GM19395 (cell line): ENCODE measurements at regions not wholly inside any gene's neighbourhood (a gene's known extent, or its start where the extent isn't known, plus 50 kb on each side); places are given as distances from the start of the nearest gene placed in this dataset.

Source experiments
- ATAC-seq: cut with Tn5 transposase; IDR thresholded peaks from one replicate; pipeline ENCODE4 v1.9.1; 2021; ENCODE audit warnings: mild to moderate bottlenecking, moderate library complexity; ENCODE audit not compliant: unreplicated experiment

DNA sequence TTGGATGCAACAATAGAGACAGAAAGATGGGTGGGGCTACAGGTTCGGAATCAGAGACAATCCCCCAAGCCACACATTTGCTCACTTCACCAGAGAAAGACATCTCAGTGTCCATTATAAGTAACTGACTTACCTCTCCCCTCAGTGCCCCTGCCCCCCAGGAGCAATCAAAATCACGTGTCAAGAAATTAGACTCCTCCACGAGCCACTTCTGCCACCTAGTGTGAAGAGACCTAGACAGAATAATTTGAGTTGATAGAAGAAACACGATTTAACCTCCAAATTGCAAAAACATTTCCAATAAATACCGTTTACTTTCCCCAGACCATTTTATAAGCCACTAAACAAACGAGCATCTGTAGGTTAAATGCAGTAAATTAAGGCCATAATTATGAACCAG, 123.2 kb downstream of the SLC30A10 start:
- ATAC-seq: no peak

DNA sequence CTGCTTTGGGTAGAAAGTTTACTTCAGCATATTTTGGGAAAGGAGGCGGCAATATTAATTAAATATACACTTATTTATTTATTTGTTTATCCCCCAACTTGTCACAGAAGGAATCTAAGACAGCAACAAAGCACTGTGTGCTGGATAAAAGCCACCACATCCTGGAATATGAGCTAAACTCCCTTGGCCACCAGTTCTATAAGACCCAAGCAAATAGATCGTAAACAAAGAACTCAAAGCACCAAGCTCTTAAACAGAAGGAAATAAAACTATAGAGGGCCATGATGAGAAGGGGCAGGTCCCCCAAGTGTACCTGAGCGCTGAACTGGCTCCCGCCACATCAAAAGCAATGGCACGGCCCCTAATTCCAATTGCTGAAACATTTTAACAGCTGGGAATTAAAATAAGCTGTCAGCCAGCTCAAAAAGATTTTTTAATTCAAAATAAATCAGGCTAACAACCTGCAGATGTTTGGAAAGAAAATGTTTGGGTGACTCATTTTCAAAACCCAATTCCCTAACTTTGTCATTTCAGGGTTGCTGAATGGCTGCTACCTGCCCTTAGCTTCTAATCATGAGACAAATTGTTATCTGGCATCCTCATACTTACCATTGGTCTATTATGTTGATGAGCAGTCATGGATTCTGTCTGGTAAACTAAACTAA, 127.1 kb downstream of the SLC30A10 start:
- no peak for ATAC-seq

- ATAC-seq: no peak
Observed at GRCh38 chr1:219798283-219799030, 129.9 kb downstream of the SLC30A10 start.

GRCh38 chr1:219797683-219798082, 130.7 kb downstream of the SLC30A10 start:
- ATAC-seq: no peak

DNA sequence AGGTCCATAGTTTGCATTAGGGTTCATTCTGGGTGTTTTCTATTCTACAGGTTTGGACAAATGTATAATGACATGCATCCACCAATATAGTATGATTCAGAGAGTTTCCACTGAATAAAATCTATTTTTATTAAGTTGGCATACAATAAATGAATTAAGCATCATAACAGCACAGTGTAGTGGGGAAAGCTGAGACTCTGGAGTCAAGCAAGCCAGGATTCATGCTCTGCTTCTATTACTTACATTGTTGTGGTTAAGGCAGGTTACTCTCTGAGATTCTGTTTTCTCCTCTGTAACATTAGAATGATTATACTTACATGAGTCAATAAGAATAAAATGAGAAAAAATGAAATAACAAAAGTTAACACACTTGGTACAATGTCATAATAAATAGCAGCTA, 131.3 kb downstream of the SLC30A10 start:
- ATAC-seq: no peak

- no peak for ATAC-seq
Observed at GRCh38 chr1:219795363-219795917, 132.9 kb downstream of the SLC30A10 start.

- ATAC-seq: peak; percentile 73
Observed at GRCh38 chr1:219794085-219794743, 134.1 kb downstream of the SLC30A10 start.

- no peak for ATAC-seq
Observed at GRCh38 chr1:219792337-219793021, 135.9 kb downstream of the SLC30A10 start.

GRCh38 chr1:219791766-219792165, 136.6 kb downstream of the SLC30A10 start:
- no peak for ATAC-seq

DNA sequence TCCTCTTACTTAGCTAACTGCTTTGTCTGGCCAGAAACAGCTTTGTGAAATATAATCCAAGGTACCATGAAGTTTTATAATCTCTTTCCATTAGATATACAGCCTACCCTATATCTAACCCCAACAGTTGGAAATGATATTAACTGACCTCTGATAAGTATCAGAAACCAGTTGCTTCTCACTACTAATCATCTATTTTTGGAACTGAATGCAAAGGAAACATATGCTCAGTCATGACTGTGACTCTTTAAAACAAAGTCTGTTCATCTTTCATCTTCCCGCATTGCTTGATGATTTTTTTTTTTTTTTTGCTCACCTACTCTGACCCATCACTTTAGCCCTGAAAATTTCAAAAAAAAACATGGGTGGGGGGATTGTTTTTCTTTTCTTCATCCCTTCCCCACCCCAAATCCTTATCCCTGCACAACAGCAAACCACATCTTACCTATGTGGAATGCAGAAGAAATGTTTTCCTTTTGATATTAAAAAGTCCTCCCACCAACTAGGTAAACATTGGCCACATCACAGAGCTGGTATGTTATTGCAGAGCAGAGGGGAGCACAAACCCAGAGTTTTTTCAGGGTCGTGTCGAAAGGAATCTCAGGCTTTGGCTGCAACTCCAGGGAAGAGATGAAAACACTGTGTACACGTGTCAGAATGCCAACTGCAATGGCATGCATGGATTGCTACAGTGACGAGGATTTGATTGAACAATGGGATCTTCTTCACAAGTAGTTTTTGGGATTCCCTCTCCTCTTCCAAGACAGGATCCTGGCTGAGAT, 137.3 kb downstream of the SLC30A10 start:
- ATAC-seq: no peak

DNA sequence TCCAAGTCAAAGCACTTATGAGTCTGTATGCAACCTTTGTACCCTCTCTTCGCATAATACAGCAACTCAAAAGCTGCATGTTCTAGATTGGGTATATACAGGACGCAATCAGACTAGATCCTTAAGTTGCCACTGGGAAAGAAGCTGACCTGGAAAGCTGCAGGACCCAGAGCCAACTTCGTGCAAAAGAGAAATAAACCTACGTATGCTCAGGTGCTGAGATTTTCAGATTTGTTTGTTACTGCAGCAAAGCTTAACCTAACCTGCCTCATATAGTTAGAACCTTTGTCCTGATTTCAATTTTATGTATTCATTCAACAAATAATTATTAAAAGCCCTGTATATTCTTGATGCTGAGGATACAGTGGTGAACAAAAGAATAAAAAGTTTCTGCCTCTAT, 139.7 kb downstream of the SLC30A10 start:
- no peak for ATAC-seq

DNA sequence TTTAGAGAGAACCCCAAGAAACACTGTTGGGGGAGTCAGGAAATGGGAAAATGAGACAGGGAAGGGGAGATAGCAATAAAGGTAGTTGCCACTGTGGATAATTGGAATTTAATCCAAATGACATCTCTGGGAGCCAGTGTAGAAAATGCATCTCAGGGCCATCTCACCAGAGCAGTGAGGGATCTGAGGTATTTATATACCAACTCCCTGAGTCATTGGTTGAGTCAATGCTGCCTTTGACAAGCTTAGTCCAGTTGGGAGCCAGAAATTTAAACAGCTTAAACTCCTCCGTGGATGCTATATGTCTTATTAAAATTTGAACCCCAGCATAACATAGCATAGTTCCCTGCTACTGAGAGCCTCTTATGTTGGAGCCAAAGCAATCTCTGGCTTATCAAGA, 140.3 kb downstream of the SLC30A10 start:
- no peak for ATAC-seq

GRCh38 chr1:219784660-219785381, 143.5 kb downstream of the SLC30A10 start:
- ATAC-seq: no peak

- ATAC-seq: peak; percentile 60
Observed at GRCh38 chr1:219783605-219784235, 144.6 kb downstream of the SLC30A10 start.

DNA sequence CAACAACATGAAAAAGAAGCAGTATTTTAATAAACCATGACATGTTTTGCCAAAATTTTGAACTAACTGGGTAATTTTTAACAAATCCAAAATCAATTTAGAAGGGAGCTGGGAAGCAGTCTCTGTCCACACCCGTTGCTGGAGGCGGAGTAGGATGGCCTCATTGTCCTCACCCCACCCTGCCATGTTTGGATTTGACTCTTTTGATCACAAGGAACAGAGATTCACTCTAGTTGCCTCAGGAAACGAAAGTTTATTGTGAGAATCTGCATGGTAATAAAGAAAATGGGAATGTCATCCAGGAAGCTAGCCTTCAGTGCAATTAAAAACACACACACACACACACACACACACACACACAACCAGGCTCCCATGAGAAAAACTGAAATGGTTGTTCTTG, 145.4 kb downstream of the SLC30A10 start:
- ATAC-seq: no peak

- ATAC-seq: no peak
Observed at GRCh38 chr1:219782311-219782710, 146.0 kb downstream of the SLC30A10 start.

DNA sequence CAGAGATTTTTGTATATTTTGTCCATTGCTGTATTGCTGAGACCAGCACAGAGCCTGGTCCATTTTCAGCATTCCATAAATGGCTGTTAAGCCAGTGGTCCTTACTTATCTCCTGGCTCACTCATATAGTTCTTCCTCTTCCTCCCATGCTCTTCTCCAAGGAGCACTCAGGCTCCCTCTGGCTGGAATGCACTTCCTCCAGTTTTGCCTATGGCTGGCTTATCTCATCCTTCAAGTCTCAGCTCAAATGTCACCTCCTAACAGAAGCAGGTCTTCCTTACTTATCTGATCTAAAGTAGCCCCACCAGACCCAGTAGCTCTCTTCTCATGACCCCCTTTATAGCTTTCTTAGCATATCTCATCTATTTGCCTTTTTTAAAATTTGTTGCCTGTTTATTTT, 146.9 kb downstream of the SLC30A10 start:
- ATAC-seq: no peak

GRCh38 chr1:219778793-219779369, 149.5 kb downstream of the SLC30A10 start:
- no peak for ATAC-seq

DNA sequence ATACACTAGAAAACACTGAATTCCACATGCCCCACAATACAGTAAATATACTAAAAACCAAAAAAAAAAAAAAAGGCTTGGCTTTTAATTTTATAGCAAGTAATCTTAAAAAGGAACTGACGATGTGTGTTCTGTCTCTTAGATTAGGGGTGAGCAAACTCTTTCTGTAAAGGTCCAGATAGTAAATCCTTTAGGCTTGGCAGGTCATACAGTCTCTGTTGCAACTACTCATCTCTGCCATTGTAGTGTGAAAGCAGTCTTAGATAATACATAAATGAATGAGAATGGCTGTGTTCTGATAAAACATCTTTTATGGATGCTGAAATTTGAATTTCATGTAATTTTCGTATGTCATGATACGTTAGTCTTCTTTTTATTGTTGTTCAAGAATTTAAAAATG, 150.2 kb downstream of the SLC30A10 start:
- ATAC-seq: no peak
